ENCODE measurements at regions not wholly inside any gene's neighbourhood (a gene's known extent, or its start where the extent isn't known, plus 50 kb on each side); places are given as distances from the start of the nearest gene placed in this dataset.
A peak's percentile ranks its signal among the peaks of the same experiment; 100 is the strongest.

DNA sequence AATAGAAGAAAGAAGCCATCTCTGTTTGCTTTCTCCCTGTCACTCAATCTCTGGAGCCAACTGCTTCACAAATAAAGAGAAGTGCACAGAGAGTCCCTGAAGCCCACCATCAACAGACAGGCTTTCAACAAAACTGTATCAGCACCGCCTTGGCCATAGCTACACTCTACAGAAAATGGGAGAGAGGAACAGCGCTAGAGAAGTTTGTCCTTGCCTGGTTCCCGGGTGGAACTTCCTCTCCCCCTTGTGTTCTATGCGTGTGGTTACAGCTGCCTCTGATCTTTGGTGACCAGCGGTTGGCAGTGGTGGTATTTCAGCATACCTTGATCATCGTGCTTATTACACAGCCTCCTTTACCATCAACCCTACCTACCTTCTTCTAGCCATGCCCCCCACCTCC, 91.4 kb upstream of the CCL2 start:
- TF ChIP-seq EZH2phosphoT487 (IDR thresholded peaks at IDR 0.05; ENCODE audit: low read length) (no peak), EZH2 (optimal IDR thresholded peaks at IDR 0.05; ENCODE audit: low read depth, low read length) (no peak)
- TF ChIP-seq, protein P1, sequence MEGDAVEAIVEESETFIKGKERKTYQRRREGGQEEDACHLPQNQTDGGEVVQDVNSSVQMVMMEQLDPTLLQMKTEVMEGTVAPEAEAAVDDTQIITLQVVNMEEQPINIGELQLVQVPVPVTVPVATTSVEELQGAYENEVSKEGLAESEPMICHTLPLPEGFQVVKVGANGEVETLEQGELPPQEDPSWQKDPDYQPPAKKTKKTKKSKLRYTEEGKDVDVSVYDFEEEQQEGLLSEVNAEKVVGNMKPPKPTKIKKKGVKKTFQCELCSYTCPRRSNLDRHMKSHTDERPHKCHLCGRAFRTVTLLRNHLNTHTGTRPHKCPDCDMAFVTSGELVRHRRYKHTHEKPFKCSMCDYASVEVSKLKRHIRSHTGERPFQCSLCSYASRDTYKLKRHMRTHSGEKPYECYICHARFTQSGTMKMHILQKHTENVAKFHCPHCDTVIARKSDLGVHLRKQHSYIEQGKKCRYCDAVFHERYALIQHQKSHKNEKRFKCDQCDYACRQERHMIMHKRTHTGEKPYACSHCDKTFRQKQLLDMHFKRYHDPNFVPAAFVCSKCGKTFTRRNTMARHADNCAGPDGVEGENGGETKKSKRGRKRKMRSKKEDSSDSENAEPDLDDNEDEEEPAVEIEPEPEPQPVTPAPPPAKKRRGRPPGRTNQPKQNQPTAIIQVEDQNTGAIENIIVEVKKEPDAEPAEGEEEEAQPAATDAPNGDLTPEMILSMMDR (IDR thresholded peaks at IDR 0.05; ENCODE audit: low read length), result peak; percentile 26

All from MM.1S (cell line).